ENCODE measurements at regions not wholly inside any gene's neighbourhood (a gene's known extent, or its start where the extent isn't known, plus 50 kb on each side); places are given as distances from the start of the nearest gene placed in this dataset.

DNA sequence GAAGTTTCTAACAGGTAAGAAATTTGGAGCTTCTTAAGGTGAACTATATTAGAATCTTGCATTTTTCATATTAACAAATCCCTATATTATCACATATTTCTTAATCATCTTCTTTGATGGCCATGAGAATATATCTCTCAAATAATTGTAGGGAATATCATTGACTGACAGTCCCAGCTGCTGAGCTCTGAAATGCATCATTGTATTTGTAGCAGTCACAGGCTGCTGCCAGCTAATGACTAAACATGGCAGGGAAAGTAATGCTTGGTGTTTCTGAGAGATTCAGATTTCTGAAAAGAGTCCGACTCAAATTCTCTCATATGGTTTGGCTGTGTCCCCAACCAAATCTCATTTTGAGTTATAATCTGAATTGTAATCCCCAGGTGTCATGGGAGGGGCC, 171.9 kb downstream of the TRAM1L1 start:
- Histone ChIP-seq H3K36me3 (ENCODE audit: insufficient read depth) (no peaks in the 10 kb centered on the region), H3K4me3 (ENCODE audit: low read depth, low read length) (no peak overlapping the region), H3K4me1 (ENCODE audit: insufficient read depth) (no peaks in the 10 kb centered on the region), H3K27ac (ENCODE audit: low read depth) (no peak overlapping the region)
- no peak for DNase-seq (ENCODE audit: extremely low spot score)
- 88% methylated on average over 1 of the region's 1 CpG for WGBS

DNA sequence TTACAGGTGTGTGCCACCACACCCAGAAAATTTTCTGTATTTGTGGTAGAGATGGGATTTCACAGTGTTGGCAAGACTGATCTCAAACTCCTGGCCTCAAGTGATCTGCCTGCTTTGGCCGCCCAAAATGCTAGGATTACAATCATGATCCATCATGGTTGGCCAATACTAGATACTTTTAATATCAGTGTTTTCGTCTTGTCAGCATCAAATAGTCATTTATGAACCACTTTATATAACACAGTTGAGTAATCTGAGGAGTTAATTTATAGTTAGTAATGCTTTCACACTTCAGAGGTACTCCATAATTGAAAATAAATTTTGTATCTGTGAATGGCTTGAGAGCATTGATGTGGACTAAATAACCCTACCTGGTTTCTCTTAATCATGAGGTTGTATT, 178.6 kb downstream of the TRAM1L1 start:
- H3K36me3 ChIP-seq (ENCODE audit: insufficient read depth): no peaks in the 10 kb centered on the region
- 82% methylated on average over 2 of the region's 2 CpGs for WGBS

GRCh38 chr4:116899561-116899960, 185.8 kb downstream of the TRAM1L1 start:
- no peaks in the 10 kb centered on the region for H3K36me3 ChIP-seq (ENCODE audit: insufficient read depth)
- DNase-seq (ENCODE audit: extremely low spot score): no peak
- 83% methylated on average over 1 of the region's 1 CpG for WGBS
- no peak overlapping the region for H3K27ac ChIP-seq (ENCODE audit: low read depth)
- H3K4me3 ChIP-seq (ENCODE audit: low read depth, low read length): no peak overlapping the region
- H3K4me1 ChIP-seq (ENCODE audit: insufficient read depth): no peaks in the 10 kb centered on the region

More for the DNA sequence above, 178.6 kb downstream of the TRAM1L1 start:
- DNase-seq (ENCODE audit: extremely low spot score): no peak
- no peaks in the 10 kb centered on the region for H3K4me1 ChIP-seq (ENCODE audit: insufficient read depth)
- no peak overlapping the region for H3K4me3 ChIP-seq (ENCODE audit: low read depth, low read length)
- no peak overlapping the region for H3K27ac ChIP-seq (ENCODE audit: low read depth)

GRCh38 chr4:116885579-116885978, 199.8 kb downstream of the TRAM1L1 start:
- Histone ChIP-seq H3K27ac (ENCODE audit: low read depth) (no peak overlapping the region), H3K4me1 (ENCODE audit: insufficient read depth) (no peaks in the 10 kb centered on the region), H3K4me3 (ENCODE audit: low read depth, low read length) (no peak overlapping the region), H3K36me3 (ENCODE audit: insufficient read depth) (no peaks in the 10 kb centered on the region)
- no peak for DNase-seq (ENCODE audit: extremely low spot score)

DNA sequence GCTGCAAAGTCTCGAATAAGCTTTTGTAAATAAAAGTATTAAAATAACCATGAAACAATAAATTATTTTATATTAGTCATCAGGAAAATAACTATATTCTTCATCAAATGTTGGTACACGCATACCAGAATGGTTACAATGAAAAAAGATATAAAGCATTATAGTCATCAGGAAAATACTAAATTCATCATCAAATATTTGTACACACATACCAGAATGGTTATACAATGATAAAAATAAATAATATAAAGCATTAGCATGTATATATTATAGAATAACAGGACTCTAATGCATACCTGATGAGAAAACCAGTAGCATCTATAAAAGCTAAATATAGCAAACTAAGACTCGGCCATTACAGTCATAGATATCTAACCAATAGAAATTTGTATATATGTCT, 202.9 kb downstream of the TRAM1L1 start:
- Histone ChIP-seq H3K4me3 (ENCODE audit: low read depth, low read length) (no peak overlapping the region), H3K4me1 (ENCODE audit: insufficient read depth) (no peaks in the 10 kb centered on the region), H3K27ac (ENCODE audit: low read depth) (no peak overlapping the region), H3K36me3 (ENCODE audit: insufficient read depth) (no peaks in the 10 kb centered on the region)
- WGBS: 86% methylated on average over 3 of the region's 3 CpGs
- DNase-seq (ENCODE audit: extremely low spot score): no peak

- no peaks in the 10 kb centered on the region for H3K36me3 ChIP-seq (ENCODE audit: insufficient read depth)
- no peak overlapping the region for H3K27ac ChIP-seq (ENCODE audit: low read depth)
- no peak overlapping the region for H3K4me3 ChIP-seq (ENCODE audit: low read depth, low read length)
- no peaks in the 10 kb centered on the region for H3K4me1 ChIP-seq (ENCODE audit: insufficient read depth)
- WGBS: 16% methylated on average over 1 of the region's 1 CpG
- no peak for DNase-seq (ENCODE audit: extremely low spot score)
Measured at GRCh38 chr4:116881077-116881476, 204.3 kb downstream of the TRAM1L1 start.

DNA sequence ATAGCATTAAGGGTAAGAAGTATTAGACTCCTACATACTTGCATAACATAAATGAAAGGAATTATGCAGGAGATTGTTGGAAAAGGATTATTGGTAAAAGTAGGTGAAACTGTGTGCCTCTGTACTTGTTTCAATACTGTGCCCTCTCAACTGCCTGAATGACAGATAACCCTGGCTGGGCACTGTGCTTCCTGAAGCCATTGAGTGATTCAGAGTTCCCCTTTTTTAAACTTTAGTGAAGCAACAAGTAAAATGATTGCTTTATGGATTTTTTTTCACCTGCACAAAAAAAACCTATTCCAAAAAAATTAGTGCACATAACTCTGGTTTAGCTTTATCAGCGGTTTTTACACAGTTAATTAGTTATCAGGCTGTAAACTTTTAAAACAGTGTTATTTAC, 204.8 kb downstream of the TRAM1L1 start:
- H3K4me3 ChIP-seq (ENCODE audit: low read depth, low read length): no peak overlapping the region
- H3K27ac ChIP-seq (ENCODE audit: low read depth): no peak overlapping the region
- WGBS: 30% methylated on average over 1 of the region's 1 CpG
- DNase-seq (ENCODE audit: extremely low spot score): no peak
- H3K36me3 ChIP-seq (ENCODE audit: insufficient read depth): no peaks in the 10 kb centered on the region
- H3K4me1 ChIP-seq (ENCODE audit: insufficient read depth): no peaks in the 10 kb centered on the region

- H3K4me1 ChIP-seq (ENCODE audit: insufficient read depth): no peaks in the 10 kb centered on the region
- H3K4me3 ChIP-seq (ENCODE audit: low read depth, low read length): no peak overlapping the region
- no peaks in the 10 kb centered on the region for H3K36me3 ChIP-seq (ENCODE audit: insufficient read depth)
- no peak for DNase-seq (ENCODE audit: extremely low spot score)
- H3K27ac ChIP-seq (ENCODE audit: low read depth): no peak overlapping the region
Measured at GRCh38 chr4:116878280-116878679, 207.1 kb downstream of the TRAM1L1 start.

- WGBS: 71% methylated on average over 1 of the region's 1 CpG
- Histone ChIP-seq H3K36me3 (ENCODE audit: insufficient read depth) (no peaks in the 10 kb centered on the region), H3K27ac (ENCODE audit: low read depth) (no peak overlapping the region), H3K4me3 (ENCODE audit: low read depth, low read length) (no peak overlapping the region), H3K4me1 (ENCODE audit: insufficient read depth) (no peaks in the 10 kb centered on the region)
- DNase-seq (ENCODE audit: extremely low spot score): no peak
Measured at GRCh38 chr4:116877069-116877468, 208.3 kb downstream of the TRAM1L1 start.

DNA sequence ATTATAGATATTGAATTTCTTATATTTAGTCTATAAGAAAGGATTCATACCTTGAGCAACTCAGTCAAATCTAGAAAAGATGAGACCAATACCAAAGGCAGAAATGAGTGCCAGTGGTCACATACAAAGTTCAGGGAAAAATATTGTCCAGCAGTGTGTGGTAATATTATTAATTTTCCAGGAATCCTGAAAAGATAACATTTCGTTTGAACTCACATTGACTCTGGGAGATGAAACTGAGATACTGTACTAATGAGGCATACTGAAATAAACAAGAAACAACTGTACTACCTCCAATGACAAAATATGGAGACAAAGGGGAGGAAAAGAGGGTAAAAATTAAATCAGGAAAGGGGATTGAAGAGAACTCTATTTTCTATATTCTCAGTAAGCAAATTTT, 212.4 kb downstream of the TRAM1L1 start:
- 29% methylated on average over 1 of the region's 1 CpG for WGBS
- no peak for DNase-seq (ENCODE audit: extremely low spot score)
- Histone ChIP-seq H3K4me3 (ENCODE audit: low read depth, low read length) (no peak overlapping the region), H3K27ac (ENCODE audit: low read depth) (no peak overlapping the region), H3K4me1 (ENCODE audit: insufficient read depth) (no peaks in the 10 kb centered on the region), H3K36me3 (ENCODE audit: insufficient read depth) (no peaks in the 10 kb centered on the region)

DNA sequence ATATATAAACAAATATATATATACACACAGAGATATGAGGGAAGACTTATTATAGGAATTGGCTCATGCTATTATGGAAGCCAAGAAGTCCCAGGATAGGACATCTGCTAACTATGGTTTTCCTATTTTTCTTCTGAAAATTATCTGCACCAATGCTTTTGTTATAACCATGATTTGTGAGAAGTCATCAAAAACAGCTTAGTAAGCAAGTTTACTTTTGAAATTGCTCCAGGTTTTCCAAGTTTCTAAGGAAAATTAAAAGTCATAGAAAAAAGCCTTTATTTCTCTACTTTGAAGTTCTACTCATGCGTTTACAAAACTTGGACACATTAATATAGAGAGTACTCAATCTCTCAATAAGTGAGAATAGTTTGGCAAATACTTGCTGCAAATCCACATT, 213.1 kb downstream of the TRAM1L1 start:
- Histone ChIP-seq H3K27ac (ENCODE audit: low read depth) (no peak overlapping the region), H3K4me3 (ENCODE audit: low read depth, low read length) (no peak overlapping the region), H3K36me3 (ENCODE audit: insufficient read depth) (no peaks in the 10 kb centered on the region), H3K4me1 (ENCODE audit: insufficient read depth) (no peaks in the 10 kb centered on the region)
- DNase-seq (ENCODE audit: extremely low spot score): no peak
- WGBS: 81% methylated on average over 1 of the region's 1 CpG

- DNase-seq (ENCODE audit: extremely low spot score): no peak
- Histone ChIP-seq H3K36me3 (ENCODE audit: insufficient read depth) (no peaks in the 10 kb centered on the region), H3K27ac (ENCODE audit: low read depth) (no peak overlapping the region), H3K4me3 (ENCODE audit: low read depth, low read length) (no peak overlapping the region), H3K4me1 (ENCODE audit: insufficient read depth) (no peaks in the 10 kb centered on the region)
- WGBS: 21% methylated on average over 3 of the region's 3 CpGs
Measured at GRCh38 chr4:116870686-116871085, 214.7 kb downstream of the TRAM1L1 start.

DNA sequence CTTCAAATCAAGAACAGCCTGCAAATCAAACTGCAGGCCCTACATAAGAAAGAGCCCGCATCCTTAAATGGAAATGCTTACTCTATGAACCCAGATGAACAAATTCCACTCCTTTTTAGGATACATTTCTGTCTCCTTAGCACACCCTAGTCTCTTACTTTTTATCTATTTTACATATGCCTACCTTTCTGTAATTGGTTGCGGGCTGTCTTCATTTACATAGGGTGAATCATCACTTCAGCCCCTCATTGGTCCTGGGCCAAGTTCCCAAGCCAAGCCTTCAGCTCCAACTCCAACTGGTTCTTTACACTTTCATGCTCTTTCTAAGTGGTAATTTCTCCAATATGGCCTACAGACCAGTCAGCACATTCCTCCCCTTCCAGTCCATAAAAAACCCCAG, 219.3 kb downstream of the TRAM1L1 start:
- Histone ChIP-seq H3K4me1 (ENCODE audit: insufficient read depth) (no peaks in the 10 kb centered on the region), H3K4me3 (ENCODE audit: low read depth, low read length) (no peak overlapping the region), H3K27ac (ENCODE audit: low read depth) (no peak overlapping the region), H3K36me3 (ENCODE audit: insufficient read depth) (no peaks in the 10 kb centered on the region)
- WGBS: 87% methylated on average over 2 of the region's 2 CpGs
- no peak for DNase-seq (ENCODE audit: extremely low spot score)

GRCh38 chr4:116862592-116862991, 222.8 kb downstream of the TRAM1L1 start:
- H3K4me3 ChIP-seq (ENCODE audit: low read depth, low read length): no peak overlapping the region
- H3K4me1 ChIP-seq (ENCODE audit: insufficient read depth): no peaks in the 10 kb centered on the region
- DNase-seq (ENCODE audit: extremely low spot score): no peak
- H3K36me3 ChIP-seq (ENCODE audit: insufficient read depth): no peaks in the 10 kb centered on the region
- H3K27ac ChIP-seq (ENCODE audit: low read depth): no peak overlapping the region
- whole genome bisulfite sequencing: 79% methylated on average over 1 of the region's 1 CpG

GRCh38 chr4:116860891-116861290, 224.5 kb downstream of the TRAM1L1 start:
- WGBS: 77% methylated on average over 1 of the region's 1 CpG
- H3K27ac ChIP-seq (ENCODE audit: low read depth): no peak overlapping the region
- DNase-seq (ENCODE audit: extremely low spot score): no peak
- no peaks in the 10 kb centered on the region for H3K4me1 ChIP-seq (ENCODE audit: insufficient read depth)
- no peak overlapping the region for H3K4me3 ChIP-seq (ENCODE audit: low read depth, low read length)
- H3K36me3 ChIP-seq (ENCODE audit: insufficient read depth): no peaks in the 10 kb centered on the region

All from urinary bladder (tissue), 3 donors.